GM18502 (cell line): ENCODE measurements at regions not wholly inside any gene's neighbourhood (a gene's known extent, or its start where the extent isn't known, plus 50 kb on each side); places are given as distances from the start of the nearest gene placed in this dataset.

ENCODE experiments used
- ATAC-seq: cut with Tn5 transposase; IDR thresholded peaks from one replicate; pipeline ENCODE4 v1.9.1; 2021; ENCODE audit warnings: mild to moderate bottlenecking; ENCODE audit not compliant: unreplicated experiment, poor library complexity

DNA sequence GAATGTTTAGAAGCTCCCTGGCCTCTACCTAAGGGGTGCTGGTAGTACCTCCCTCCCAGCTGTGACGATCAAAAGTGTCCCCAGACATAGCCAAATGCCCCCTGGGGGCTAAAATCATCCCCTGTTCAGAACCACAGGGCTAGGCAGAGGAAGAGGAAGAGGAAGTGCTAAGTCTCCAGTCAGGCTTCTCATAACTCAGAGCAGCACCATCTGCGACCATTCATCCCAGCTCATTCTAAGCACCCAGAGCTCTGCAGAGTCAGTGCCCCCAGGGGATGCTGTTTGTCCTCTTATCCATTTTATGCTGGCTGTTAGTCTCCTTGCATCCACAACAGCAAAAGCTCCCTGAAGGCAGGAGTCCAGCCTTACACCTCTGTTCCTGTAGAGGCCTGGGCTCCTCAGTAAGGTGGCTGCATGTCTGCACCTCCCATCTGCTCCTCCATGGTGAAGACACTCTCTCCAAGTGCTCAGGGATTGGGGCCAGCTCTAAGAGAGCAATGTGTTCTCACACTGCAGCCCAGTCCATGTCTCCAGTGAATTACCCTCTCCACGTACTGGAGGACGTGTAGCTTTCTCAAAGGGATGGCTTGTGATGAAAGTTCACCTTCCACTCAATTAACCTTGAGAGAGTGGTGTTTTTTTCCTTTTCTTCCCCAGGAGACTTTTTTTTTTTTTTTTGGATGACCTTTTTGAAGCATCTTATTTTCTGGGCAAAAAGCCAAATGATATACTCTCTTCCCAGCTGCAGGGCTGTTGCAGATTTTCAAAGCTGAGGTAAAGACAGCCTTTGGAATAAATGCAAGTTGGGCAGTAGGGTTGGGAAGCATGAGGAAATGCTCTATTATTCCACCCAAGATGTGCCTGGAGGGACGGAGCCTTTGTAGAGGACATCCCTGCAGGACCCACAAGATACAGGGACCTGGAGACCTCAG is 158.9 kb upstream of the SLC14A2 start:
- ATAC-seq, result no peak

DNA sequence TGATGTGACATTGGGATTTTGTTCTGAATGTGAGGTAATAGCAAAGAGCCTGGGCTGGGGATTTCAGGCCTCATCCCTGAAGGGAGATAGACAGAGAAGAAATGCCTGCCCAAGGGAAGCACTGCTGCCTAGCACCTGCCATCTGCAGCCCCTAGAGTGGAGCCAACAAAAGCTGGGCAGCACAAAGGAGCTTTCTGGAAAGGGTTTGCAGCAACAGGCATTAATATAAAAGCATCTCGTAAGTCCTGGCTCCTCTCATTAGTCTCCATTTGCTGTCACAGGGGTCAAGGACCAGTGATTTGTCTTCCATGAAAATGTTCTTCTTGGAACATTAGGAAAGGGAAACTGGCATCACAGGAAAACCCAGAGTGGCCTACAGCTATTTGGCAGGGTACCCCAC is 157.2 kb upstream of the SLC14A2 start:
- no peak for ATAC-seq

DNA sequence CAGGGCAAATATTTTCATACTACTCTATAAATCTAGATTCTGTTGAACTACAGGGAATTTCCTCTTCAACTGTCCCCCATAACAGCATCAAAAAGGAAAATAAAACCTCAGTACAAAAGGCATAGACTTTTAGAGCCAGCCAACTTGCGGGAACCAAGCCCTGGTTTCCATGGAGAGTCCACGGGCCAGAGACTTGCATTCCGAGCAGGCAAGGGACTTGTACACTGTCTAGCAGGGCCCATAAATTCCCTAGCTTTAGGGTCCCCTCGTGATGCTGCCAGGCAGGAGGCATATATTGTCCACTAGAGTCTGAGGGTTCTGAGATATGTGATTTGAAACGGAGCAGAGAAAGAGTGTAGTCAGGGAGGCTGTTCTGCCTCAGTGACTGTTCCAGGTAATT is 153.1 kb upstream of the SLC14A2 start:
- no peak for ATAC-seq

DNA sequence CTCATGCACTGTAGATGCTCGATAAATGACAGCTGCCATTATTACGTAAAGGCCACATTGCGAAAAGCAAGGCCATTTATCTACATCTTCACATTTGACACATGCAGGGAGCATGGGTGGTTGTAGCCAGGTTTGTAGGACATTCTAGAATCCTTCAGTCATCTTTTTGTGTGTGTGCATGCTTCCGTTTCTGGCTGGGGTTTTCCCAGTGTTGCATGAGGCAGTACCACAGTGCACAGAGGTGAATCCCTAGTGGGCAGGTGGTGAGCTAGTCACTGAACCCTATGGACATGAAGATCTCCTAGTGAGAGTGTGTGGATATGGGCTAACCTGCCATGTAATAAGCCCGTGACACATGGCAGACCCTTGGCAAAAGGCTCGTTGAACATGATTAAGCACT is 151.8 kb upstream of the SLC14A2 start:
- ATAC-seq, result no peak

DNA sequence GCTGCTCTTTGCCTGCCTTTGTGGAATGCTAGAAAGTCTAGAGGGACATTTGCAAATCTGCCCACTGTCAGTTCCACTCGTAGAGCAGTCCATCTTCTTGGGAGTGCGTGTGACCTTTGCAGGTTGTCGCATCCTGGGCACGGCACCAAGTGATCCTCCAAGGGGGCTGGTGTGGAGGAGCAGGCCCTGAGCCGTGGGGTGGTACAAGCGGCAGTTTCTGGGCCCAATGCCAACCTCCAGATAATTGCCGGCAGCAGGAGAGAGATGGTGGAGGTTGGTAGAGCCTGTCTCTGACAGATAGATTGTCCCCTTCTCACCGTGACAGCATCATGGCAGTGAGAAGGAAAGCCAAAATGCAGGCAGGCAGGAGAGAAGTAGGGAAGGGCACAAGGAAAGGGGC is 150.7 kb upstream of the SLC14A2 start:
- ATAC-seq, result no peak

DNA sequence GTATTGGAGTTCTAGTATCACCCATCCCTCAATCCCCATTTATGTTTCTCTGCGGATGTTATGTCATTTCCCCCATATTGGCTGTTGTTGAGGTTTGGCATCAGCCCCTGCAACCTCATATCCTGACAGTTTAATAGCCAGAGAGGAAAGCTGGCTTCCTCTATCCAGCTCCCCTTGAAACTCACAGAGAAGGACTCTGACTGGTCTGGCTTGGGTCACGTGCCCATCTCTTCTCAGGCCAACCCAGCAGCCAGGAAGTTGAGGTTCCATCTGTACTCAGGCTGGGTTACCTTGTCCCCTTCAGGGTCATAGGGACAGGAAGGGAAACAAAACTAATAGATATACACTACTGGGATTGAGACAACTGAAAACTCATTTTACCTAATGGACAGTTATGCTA is 148.0 kb upstream of the SLC14A2 start:
- no peak for ATAC-seq

DNA sequence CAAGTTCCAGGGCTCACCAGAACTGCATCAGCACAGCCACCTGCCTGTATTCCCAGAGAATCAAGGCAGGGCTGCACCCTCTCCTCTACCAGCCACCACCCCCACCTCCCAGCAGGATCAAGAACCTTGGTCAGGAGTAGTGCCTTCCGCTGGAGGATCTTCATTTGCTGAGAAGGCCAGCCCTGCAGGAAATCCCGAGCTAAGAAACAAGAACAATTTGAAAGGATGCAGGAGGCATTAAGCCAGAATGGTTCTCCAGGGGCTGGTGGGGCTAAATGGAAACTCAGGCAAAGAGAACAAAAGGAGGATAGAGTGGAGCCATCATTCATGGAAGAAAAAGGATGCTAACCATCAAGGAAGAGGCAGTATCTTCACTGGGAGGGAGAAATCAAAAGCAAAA is 147.3 kb upstream of the SLC14A2 start:
- ATAC-seq, result no peak

DNA sequence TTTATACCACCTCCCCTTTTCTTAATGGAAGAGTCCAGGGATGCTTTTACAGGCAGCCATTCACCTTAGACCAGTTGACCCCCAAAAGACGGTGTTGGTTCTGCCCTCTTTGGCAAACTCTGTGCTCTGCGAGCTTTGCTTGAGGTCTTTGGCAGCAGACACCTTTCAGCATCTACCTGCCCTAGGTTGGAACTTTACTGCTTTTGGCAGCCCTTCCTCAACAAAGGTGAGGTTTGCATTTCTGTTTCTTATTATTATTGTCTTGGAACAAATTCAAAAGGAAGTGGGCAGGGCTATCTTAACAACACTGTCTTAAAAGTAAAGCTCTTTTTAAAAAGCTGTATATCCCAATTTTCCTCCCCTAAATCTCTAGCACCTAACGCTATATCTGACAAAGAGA is 136.4 kb upstream of the SLC14A2 start:
- no peak for ATAC-seq

DNA sequence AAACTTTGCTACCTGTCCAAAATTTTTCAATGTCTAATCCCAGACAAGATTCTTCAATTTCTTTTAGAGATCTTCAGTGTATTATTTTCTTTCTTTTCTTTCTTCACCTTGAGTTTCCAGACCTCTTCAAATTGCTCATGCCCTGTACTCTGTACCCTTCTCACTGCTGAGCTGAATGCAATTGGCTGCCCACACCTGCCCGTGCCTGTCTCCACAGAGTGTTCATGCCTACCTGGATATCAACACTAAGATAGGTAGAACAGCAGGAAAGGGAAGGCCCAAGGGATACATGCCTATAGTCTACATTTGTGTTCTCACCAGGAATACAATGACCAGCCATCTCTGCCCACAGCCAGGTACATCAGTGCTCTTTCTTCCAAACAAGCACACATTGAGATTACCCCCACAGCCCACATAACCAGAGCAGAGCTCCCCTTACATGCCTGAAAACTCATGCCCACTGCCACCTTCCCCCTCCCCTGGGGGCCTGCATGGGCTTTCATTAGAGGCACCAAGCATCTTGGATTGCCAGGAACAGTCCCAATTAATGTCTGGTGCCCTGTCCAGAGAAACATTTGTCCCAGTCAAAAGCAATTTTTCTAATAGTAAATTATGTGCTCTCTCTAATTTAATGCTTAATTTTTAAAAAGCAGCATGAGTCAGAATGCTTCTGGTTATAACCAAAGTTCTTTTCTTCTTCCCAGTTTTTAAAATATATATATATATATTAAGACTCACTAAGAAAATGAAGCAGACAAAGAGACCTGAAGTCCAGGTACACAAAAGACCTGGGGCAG is 134.9 kb upstream of the SLC14A2 start:
- no peak for ATAC-seq

DNA sequence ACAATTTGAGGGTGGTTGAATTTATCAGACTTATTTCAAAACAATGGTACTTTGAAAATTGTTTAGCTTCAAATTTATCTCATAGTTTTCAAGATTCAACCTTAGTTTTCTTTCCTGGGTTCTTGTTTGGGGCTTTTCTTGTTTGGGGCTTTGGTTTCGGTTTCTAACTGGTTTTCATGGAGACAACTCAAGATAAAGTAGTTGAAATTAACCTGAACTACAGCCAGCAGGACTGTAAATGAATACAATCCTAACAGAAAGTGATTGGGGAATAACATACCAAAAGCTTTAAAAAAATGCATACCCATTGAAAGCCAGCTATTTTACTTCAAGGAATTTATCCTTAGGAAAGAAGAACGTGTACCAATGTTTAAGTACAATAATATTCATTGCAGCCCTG is 133.5 kb upstream of the SLC14A2 start:
- ATAC-seq, result no peak

DNA sequence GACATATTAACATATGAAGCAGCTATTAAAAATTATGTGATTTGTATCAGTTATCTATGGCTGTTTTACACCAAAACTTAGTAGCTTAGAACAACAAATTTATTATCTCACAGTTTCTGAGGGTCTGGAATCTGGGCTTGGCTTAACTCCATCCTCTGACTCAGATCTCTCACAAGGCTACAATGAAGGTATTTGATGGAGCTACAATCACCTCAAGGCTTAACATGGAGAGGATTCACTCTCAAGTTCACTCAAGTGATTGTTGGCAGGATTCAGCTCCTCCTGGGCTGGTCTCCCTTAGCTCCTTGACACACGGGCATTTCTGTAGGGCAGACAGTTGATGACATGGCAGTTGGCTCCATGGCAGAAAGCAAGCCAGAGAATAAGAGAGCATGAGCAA is 133.0 kb upstream of the SLC14A2 start:
- no peak for ATAC-seq

DNA sequence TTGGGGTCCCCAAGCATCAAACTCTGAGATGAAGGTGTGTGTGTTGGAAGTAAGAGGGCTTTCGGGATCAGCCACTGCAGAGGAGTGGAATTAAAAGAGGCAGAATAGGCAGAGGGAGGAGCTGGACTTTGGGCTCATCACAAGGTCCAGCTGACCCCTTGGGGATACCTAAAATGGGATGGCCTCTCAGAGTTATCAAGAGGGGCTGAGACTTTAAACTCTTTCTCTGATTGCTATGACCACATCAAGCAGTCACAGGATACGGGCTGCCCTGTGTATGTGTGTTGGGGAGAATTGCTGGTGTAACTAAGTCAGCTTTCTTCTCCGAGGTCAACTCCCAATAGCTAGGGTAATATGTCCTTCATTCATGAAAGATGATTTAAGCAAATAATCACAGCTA is 127.7 kb upstream of the SLC14A2 start:
- ATAC-seq, result no peak

DNA sequence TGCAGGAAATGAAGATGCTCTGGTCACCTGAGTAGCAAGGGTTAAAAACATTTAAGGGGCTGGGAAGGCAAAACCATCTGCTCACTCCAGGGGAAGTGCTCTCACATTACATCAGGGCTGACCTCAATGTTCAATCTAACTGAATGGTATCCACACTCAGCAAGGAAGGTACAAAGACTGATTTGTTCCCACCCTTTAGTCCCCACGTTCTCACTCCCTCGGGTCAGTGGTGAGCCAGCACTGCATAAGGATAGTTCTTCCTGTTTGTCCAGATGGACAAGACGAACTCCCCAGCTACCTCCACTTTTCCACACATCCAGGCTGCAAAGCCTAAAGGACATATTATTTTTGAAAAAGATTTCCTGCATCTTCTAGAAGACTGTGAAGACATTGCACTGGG is 126.6 kb upstream of the SLC14A2 start:
- ATAC-seq, result no peak

DNA sequence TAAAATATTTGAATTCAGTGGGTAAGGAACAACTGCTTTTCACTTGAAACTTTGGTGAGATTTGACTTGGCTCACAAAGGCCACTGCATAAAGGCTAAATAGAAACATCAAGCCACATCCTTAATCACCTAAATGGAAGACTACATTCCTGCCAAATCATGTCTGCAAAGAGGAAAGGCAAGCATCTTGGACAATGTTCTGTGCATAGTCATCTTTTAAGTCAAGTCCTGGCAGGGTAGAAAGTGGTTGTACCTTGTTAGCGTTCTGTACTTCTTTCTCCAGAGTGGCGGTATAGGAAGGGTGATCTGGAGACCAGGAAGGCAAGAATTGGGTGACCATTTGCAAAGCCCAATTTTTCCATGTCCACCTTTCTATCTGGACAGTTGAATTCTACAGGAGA is 121.4 kb upstream of the SLC14A2 start:
- ATAC-seq, result no peak

DNA sequence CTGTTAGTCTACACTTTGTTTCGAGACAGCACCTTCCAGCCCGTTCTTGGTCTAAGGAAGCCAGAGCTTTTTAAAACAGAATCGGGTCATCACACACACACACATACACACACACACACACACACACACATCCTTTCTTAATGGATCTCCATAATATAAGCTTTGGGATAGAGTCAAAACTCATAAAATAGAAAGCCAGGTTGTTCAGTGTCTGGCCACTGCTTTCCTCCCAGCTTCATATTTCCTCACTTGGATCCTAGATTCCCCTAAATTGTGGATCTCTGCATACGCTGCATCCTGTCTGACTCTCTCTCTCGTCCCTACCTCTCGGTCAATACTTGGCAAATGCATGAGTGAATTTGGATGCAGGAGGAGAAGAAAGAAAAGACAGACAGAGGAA is 120.5 kb upstream of the SLC14A2 start:
- ATAC-seq, result no peak

DNA sequence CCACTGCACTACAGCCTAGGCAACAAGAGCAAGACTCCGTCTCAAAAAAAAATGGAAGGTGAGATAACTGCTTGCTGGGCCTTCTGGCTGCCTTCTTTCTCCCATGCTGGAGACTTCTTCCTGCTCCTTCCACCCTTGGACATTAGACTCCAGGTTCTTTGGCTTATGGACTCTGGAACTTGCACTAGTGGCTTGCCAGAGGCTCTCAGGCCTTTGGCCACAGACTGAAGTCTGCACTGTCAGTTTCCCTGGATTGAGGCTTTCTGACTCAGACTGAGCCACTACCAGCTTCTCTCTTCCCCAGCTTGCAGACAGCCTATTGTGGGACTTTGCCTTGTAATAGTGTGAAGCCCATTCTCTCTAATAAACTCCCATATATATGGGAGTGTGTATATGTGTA is 118.5 kb upstream of the SLC14A2 start:
- ATAC-seq, result no peak

DNA sequence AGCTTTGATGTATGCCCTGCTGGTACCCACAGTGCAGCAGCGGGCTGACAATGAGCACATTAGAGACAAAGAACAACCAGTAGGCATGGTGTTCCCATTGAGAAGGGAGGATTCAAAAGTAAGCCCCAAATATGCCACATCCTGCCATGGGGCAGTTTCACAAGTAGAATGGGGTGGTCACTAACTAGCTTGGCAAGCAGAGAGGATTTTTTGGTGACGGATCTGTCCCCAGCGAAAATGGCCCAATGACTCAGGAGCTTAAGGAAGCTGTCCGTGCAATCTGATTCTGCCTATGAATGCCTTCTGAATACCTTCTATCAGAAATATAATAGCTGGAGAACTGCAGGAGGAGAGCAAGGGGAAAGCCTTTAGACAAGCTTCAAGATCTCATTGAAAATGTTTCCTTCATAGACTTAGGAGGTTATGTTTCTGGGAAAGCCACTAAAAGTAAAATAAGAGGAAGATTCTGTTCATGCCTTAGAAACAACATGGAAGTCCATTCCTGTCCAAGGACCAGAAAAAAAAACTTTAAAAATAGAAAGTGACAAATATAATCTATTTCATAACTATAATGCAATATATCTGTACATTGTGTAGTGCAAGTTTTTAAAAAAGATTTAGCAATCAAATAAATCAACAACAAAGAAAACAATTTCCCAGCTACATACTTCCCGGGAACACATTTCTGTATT is 117.5 kb upstream of the SLC14A2 start:
- ATAC-seq, result no peak

DNA sequence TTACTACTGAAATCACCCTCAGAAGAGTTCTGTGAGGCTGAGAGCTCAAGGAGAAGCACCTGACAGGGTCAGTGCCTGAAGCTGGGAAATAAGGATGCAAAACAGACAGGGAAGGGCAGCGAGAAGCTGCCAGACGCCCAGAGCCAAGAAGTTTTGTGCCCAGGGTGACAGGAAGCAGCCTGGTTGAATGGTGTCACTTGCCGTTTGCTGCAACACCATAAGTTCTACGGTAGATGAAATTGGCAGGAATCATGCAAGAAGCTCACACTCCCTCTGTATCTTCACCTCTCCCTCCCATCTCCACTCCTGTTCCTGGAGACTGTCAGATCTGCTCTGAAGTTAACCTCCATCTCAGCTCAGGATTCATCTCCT is 117.0 kb upstream of the SLC14A2 start:
- ATAC-seq, result no peak

DNA sequence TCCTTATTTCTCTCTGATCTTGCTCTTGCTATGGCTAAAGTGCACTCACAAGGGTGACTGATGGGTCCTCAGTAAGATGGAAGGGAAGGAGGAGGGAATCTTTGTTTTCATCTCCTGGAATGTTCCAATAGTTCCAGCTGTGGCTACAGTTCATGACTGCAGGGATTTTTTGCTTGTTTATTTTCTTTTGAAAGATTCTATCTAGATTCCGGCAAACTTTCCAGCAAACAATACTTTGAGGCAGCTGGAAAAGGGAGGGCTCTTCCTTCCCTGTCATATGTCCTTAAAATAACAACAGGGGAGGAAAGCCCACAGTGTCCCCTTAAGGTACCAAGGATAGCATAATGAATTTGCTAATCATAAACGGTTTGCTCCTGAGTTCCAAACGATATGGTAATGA is 111.3 kb upstream of the SLC14A2 start:
- no peak for ATAC-seq

DNA sequence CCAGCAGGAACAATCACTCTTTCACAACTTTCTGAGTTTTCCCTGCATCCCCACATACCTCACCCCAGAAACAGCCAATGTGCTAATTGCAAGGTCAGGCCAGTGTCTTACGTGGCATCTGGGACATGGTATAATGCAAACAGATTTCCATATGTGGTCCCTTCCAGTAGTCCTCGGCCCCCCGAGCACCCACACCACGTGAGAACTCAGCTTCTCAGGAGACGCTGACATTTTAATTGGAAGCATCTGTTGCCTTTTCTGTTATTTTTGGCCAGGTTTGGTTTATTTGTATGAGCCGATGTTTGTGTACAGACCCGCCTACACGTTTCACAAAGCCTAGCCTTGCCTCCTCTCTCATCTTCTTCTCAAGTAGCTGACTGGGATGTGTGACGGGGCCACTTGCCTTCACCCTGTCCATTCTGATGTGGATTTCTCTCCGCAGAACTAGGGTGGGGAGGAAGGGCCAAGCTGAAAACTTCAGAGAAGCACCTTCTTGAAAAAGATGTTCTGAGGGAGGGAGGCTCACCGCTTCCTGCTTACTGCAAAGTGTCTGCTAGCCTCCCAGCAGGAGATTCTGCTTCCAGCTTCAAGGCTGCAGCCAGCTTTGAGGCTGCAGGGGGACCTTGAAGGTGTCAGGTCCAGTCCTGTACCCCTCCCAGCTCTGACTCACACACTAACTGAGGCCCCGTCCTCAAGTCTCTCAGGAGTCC is 109.6 kb upstream of the SLC14A2 start:
- ATAC-seq, result no peak

DNA sequence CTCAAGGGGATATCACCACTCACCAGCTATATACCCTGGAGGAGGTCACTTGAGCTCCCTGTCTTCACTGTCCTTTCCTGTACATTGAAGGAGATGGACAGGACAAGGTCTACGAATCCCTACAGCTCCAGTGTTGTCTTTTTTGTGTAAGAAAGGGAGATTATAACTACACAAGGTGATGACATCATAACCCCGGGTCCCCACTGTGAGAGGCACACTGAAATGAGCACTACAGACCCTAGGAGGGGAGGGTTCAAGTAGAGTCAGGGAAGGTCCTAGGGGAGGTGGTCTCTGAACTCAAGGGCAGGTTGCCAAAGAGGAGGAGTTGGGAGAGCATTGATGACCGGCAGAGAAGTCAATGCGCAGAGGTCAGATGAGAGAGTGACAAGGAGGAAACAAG is 108.3 kb upstream of the SLC14A2 start:
- no peak for ATAC-seq
